GM10266 (cell line): ENCODE measurements at regions not wholly inside any gene's neighbourhood (a gene's known extent, or its start where the extent isn't known, plus 50 kb on each side); places are given as distances from the start of the nearest gene placed in this dataset.

Source experiments
- DNase-seq: peaks from one replicate; pipeline ENCODE4 v3.0.0; 2012; ENCODE audit errors: extremely low spot score
- CTCF ChIP-seq: IDR thresholded peaks from 2 replicates; pipeline ENCODE4 v1.5.1; 2012; ENCODE audit warnings: mild to moderate bottlenecking, low read depth; ENCODE audit not compliant: control insufficient read depth, insufficient read depth; ENCODE audit errors: missing control alignments

- DNase-seq, result no peak
- no peak for TF ChIP-seq CTCF
These were observed 210.8 kb upstream of the TEX13C start for GRCh38 chrX:125108921-125109320.

- peak; percentile 25 for TF ChIP-seq CTCF
- no peak for DNase-seq
These were observed 188.5 kb upstream of the TEX13C start for GRCh38 chrX:125131164-125131563.

- TF ChIP-seq CTCF, result peak; percentile 27
- DNase-seq, result no peak
These were observed 187.4 kb upstream of the TEX13C start for GRCh38 chrX:125132274-125132673.

- TF ChIP-seq CTCF, result no peak
- DNase-seq, result no peak
These were observed 182.2 kb upstream of the TEX13C start for GRCh38 chrX:125137521-125137920.

- no peak for DNase-seq
- TF ChIP-seq CTCF, result no peak
These were observed 169.4 kb upstream of the TEX13C start for GRCh38 chrX:125150231-125150630.

- TF ChIP-seq CTCF, result no peak
- no peak for DNase-seq
These were observed 168.5 kb upstream of the TEX13C start for GRCh38 chrX:125151146-125151545.

GRCh38 chrX:125152011-125152410, 167.7 kb upstream of the TEX13C start:
- no peak for TF ChIP-seq CTCF
- DNase-seq, result no peak
